ENCODE measurements at regions not wholly inside any gene's neighbourhood (a gene's known extent, or its start where the extent isn't known, plus 50 kb on each side); places are given as distances from the start of the nearest gene placed in this dataset.

GRCh38 chr20:39954621-39955020 lies 734.4 kb downstream of the MAFB start:
- Histone ChIP-seq H3K36me3 (ENCODE audit: control insufficient read depth, insufficient read depth, low read length) (no peaks in the 10 kb centered on the region), H3K4me3 (ENCODE audit: low read depth, low read length) (no peak overlapping the region), H3K27me3 (ENCODE audit: control insufficient read depth, insufficient read depth, low read length) (no peaks in the 10 kb centered on the region)
- no peak for DNase-seq (ENCODE audit: low read depth)
- no peak for TF ChIP-seq CTCF (IDR thresholded peaks at IDR 0.05; ENCODE audit: insufficient read depth, low read length, poor library complexity, severe bottlenecking)

GRCh38 chr20:39946931-39947330 lies 742.1 kb downstream of the MAFB start:
- Histone ChIP-seq H3K4me3 (ENCODE audit: low read depth, low read length) (no peak overlapping the region), H3K27me3 (ENCODE audit: control insufficient read depth, insufficient read depth, low read length) (no peaks in the 10 kb centered on the region), H3K36me3 (ENCODE audit: control insufficient read depth, insufficient read depth, low read length) (no peaks in the 10 kb centered on the region)
- no peak for DNase-seq (ENCODE audit: low read depth)
- TF ChIP-seq CTCF (IDR thresholded peaks at IDR 0.05; ENCODE audit: insufficient read depth, low read length, poor library complexity, severe bottlenecking) = no peak

GRCh38 chr20:39946053-39946810 lies 742.8 kb downstream of the MAFB start:
- TF ChIP-seq CTCF (IDR thresholded peaks at IDR 0.05; ENCODE audit: insufficient read depth, low read length, poor library complexity, severe bottlenecking) = no peak

GRCh38 chr20:39944861-39945260 lies 744.2 kb downstream of the MAFB start:
- Histone ChIP-seq H3K4me3 (ENCODE audit: low read depth, low read length) (no peak overlapping the region), H3K36me3 (ENCODE audit: control insufficient read depth, insufficient read depth, low read length) (no peaks in the 10 kb centered on the region), H3K27me3 (ENCODE audit: control insufficient read depth, insufficient read depth, low read length) (no peaks in the 10 kb centered on the region)
- no peak for TF ChIP-seq CTCF (IDR thresholded peaks at IDR 0.05; ENCODE audit: insufficient read depth, low read length, poor library complexity, severe bottlenecking)
- no peak for DNase-seq (ENCODE audit: low read depth)

More at GRCh38 chr20:39946053-39946810, 742.8 kb downstream of the MAFB start:
- no peaks in the 10 kb centered on the region for H3K27me3 ChIP-seq (ENCODE audit: control insufficient read depth, insufficient read depth, low read length)
- no peak for DNase-seq (ENCODE audit: low read depth)
- H3K4me3 ChIP-seq (ENCODE audit: low read depth, low read length) = no peak overlapping the region
- H3K36me3 ChIP-seq (ENCODE audit: control insufficient read depth, insufficient read depth, low read length) = no peaks in the 10 kb centered on the region

- DNase-seq (ENCODE audit: low read depth) = no peak
Measured at GRCh38 chr20:39943336-39943735, 745.7 kb downstream of the MAFB start.

More at GRCh38 chr20:39943336-39943735, 745.7 kb downstream of the MAFB start:
- no peaks in the 10 kb centered on the region for H3K36me3 ChIP-seq (ENCODE audit: control insufficient read depth, insufficient read depth, low read length)
- no peak for TF ChIP-seq CTCF (IDR thresholded peaks at IDR 0.05; ENCODE audit: insufficient read depth, low read length, poor library complexity, severe bottlenecking)
- H3K27me3 ChIP-seq (ENCODE audit: control insufficient read depth, insufficient read depth, low read length) = no peaks in the 10 kb centered on the region
- H3K4me3 ChIP-seq (ENCODE audit: low read depth, low read length) = no peak overlapping the region

Data from kidney epithelial cell (primary cell).